HG03066 (cell line): ENCODE measurements at regions not wholly inside any gene's neighbourhood (a gene's known extent, or its start where the extent isn't known, plus 50 kb on each side); places are given as distances from the start of the nearest gene placed in this dataset.

Experiments
- ATAC-seq: cut with Tn5 transposase; IDR thresholded peaks from one replicate; pipeline ENCODE4 v1.9.1; 2021; ENCODE audit warnings: low read depth; ENCODE audit not compliant: unreplicated experiment

- ATAC-seq = no peak
These were observed 180.0 kb downstream of the TBXT start for GRCh38 chr6:165987483-165988301.

GRCh38 chr6:165986914-165987482 lies 180.7 kb downstream of the TBXT start:
- no peak for ATAC-seq

- no peak for ATAC-seq
These were observed 181.2 kb downstream of the TBXT start for GRCh38 chr6:165986311-165986913.

GRCh38 chr6:165985806-165986299 lies 181.8 kb downstream of the TBXT start:
- ATAC-seq = no peak

- ATAC-seq = no peak
These were observed 182.3 kb downstream of the TBXT start for GRCh38 chr6:165985281-165985805.

GRCh38 chr6:165984729-165985275 lies 182.8 kb downstream of the TBXT start:
- ATAC-seq = no peak

- ATAC-seq = no peak
These were observed 184.3 kb downstream of the TBXT start for GRCh38 chr6:165983112-165984072.

- no peak for ATAC-seq
These were observed 189.2 kb downstream of the TBXT start for GRCh38 chr6:165978476-165978875.

GRCh38 chr6:165976684-165977083 lies 191.0 kb downstream of the TBXT start:
- no peak for ATAC-seq

GRCh38 chr6:165974817-165975216 lies 192.8 kb downstream of the TBXT start:
- no peak for ATAC-seq

GRCh38 chr6:165973473-165973872 lies 194.2 kb downstream of the TBXT start:
- ATAC-seq = no peak

- no peak for ATAC-seq
These were observed 195.4 kb downstream of the TBXT start for GRCh38 chr6:165972139-165972802.

- ATAC-seq = no peak
These were observed 196.4 kb downstream of the TBXT start for GRCh38 chr6:165971202-165971601.

GRCh38 chr6:165970001-165970400 lies 197.7 kb downstream of the TBXT start:
- ATAC-seq = no peak

GRCh38 chr6:165969184-165969583 lies 198.5 kb downstream of the TBXT start:
- no peak for ATAC-seq

GRCh38 chr6:165968408-165968807 lies 199.2 kb downstream of the TBXT start:
- no peak for ATAC-seq

- ATAC-seq = no peak
These were observed 199.7 kb downstream of the TBXT start for GRCh38 chr6:165967810-165968407.

- no peak for ATAC-seq
These were observed 203.9 kb downstream of the TBXT start for GRCh38 chr6:165963750-165964149.

GRCh38 chr6:165962366-165962765 lies 205.3 kb downstream of the TBXT start:
- ATAC-seq = no peak
